SK-N-SH (cell line): ENCODE measurements at regions not wholly inside any gene's neighbourhood (a gene's known extent, or its start where the extent isn't known, plus 50 kb on each side); places are given as distances from the start of the nearest gene placed in this dataset.

Experiments used
- EZH2phosphoT487 ChIP-seq: fragments of 200-600 bp; sonication (generic); IDR thresholded peaks from 2 replicates; pipeline ENCODE4 v1.6.1; 2017; ENCODE audit warnings: low read depth, mixed run types, mild to moderate bottlenecking, antibody characterized with exemption, moderate library complexity, borderline replicate concordance
- TAF1 ChIP-seq: IDR thresholded peaks from 2 replicates; pipeline ENCODE4 v1.6.1; 2012; ENCODE audit warnings: low read depth, mild to moderate bottlenecking, low read length, moderate library complexity, borderline replicate concordance
- TF ChIP-seq, protein P1 (sequence below): fragments of 200-600 bp; sonication (generic); IDR thresholded peaks from 2 replicates; pipeline ENCODE4 v1.6.1; 2017; ENCODE audit warnings: antibody characterized with exemption, mild to moderate bottlenecking, moderate library complexity

GRCh38 chr1:62997884-62998283 lies 214.0 kb downstream of the ATG4C start:
- no peak for TF ChIP-seq EZH2phosphoT487
- TF ChIP-seq, protein P1, sequence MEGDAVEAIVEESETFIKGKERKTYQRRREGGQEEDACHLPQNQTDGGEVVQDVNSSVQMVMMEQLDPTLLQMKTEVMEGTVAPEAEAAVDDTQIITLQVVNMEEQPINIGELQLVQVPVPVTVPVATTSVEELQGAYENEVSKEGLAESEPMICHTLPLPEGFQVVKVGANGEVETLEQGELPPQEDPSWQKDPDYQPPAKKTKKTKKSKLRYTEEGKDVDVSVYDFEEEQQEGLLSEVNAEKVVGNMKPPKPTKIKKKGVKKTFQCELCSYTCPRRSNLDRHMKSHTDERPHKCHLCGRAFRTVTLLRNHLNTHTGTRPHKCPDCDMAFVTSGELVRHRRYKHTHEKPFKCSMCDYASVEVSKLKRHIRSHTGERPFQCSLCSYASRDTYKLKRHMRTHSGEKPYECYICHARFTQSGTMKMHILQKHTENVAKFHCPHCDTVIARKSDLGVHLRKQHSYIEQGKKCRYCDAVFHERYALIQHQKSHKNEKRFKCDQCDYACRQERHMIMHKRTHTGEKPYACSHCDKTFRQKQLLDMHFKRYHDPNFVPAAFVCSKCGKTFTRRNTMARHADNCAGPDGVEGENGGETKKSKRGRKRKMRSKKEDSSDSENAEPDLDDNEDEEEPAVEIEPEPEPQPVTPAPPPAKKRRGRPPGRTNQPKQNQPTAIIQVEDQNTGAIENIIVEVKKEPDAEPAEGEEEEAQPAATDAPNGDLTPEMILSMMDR, result no peak
- TF ChIP-seq TAF1, result no peak
